MM.1S (cell line): ENCODE measurements at regions not wholly inside any gene's neighbourhood (a gene's known extent, or its start where the extent isn't known, plus 50 kb on each side); places are given as distances from the start of the nearest gene placed in this dataset.

Source experiments
- EZH2 ChIP-seq: fragments of 300-600 bp; sonication (generic); optimal IDR thresholded peaks from 2 replicates; pipeline ENCODE3; 2017; ENCODE audit warnings: low read depth, mild to moderate bottlenecking, antibody characterized with exemption, low read length, mixed read lengths
- EZH2phosphoT487 ChIP-seq: fragments of 300-600 bp; sonication (generic); IDR thresholded peaks from 2 replicates; pipeline ENCODE4 v1.6.1; 2018; ENCODE audit warnings: antibody characterized with exemption, low read length
- TF ChIP-seq, protein P1 (sequence below): fragments of 300-600 bp; sonication (generic); IDR thresholded peaks from 2 replicates; pipeline ENCODE4 v1.5.1; 2016; ENCODE audit warnings: antibody characterized with exemption, low read length, mixed read lengths

GRCh38 chr5:165134155-165134554 lies 1628.7 kb downstream of the MAT2B start:
- TF ChIP-seq, protein P1, sequence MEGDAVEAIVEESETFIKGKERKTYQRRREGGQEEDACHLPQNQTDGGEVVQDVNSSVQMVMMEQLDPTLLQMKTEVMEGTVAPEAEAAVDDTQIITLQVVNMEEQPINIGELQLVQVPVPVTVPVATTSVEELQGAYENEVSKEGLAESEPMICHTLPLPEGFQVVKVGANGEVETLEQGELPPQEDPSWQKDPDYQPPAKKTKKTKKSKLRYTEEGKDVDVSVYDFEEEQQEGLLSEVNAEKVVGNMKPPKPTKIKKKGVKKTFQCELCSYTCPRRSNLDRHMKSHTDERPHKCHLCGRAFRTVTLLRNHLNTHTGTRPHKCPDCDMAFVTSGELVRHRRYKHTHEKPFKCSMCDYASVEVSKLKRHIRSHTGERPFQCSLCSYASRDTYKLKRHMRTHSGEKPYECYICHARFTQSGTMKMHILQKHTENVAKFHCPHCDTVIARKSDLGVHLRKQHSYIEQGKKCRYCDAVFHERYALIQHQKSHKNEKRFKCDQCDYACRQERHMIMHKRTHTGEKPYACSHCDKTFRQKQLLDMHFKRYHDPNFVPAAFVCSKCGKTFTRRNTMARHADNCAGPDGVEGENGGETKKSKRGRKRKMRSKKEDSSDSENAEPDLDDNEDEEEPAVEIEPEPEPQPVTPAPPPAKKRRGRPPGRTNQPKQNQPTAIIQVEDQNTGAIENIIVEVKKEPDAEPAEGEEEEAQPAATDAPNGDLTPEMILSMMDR, result no peak
- TF ChIP-seq EZH2 (no peak), EZH2phosphoT487 (no peak)
